Mesenchymal stem cell (in vitro differentiated cells and primary cell): ENCODE measurements at regions not wholly inside any gene's neighbourhood (a gene's known extent, or its start where the extent isn't known, plus 50 kb on each side); places are given as distances from the start of the nearest gene placed in this dataset.
A peak's percentile ranks its signal among the peaks of the same experiment; 100 is the strongest.

Experiments used
- DNase-seq: peaks from one replicate; pipeline ENCODE4 v3.0.0-alpha.2; 2013
- H2AFZ ChIP-seq: one replicate; pipeline ENCODE4 v1.6.1; 2013; ENCODE audit warnings: low read depth, mild to moderate bottlenecking, control low read depth, inconsistent platforms, low read length, moderate library complexity
- H2AK5ac ChIP-seq: 2 replicates; pipeline ENCODE4 v1.6.1; 2013; ENCODE audit warnings: low read length, moderate library complexity, mild to moderate bottlenecking, inconsistent platforms; ENCODE audit not compliant: severe bottlenecking
- H2BK120ac ChIP-seq: one replicate; pipeline ENCODE4 v1.6.1; 2013; ENCODE audit warnings: low read depth, mild to moderate bottlenecking, inconsistent platforms, low read length, moderate library complexity
- H2BK12ac ChIP-seq, 2 experiments: one replicate each; pipeline ENCODE4 v1.6.1; 2013; ENCODE audit warnings: inconsistent platforms in 2 of 2, low read length in 2 of 2, mild to moderate bottlenecking in 2 of 2, moderate library complexity in 2 of 2, control low read depth in 1 of 2
- H2BK15ac ChIP-seq: one replicate; pipeline ENCODE4 v1.6.1; 2013; ENCODE audit warnings: mild to moderate bottlenecking, low read depth, inconsistent platforms; ENCODE audit not compliant: poor library complexity, severe bottlenecking
- H2BK5ac ChIP-seq: 2 replicates; pipeline ENCODE4 v1.6.1; 2013; ENCODE audit warnings: low read depth, mild to moderate bottlenecking, low read length, control low read depth, inconsistent platforms; ENCODE audit not compliant: poor library complexity, severe bottlenecking
- H3K14ac ChIP-seq, 2 experiments: one replicate each; pipeline ENCODE4 v1.6.1; 2013; ENCODE audit warnings: inconsistent platforms in 2 of 2, low read length in 2 of 2, control low read depth in 1 of 2, mild to moderate bottlenecking in 1 of 2, moderate library complexity in 1 of 2
- H3K18ac ChIP-seq, 2 experiments: one replicate each; pipeline ENCODE4 v1.6.1; 2013; ENCODE audit warnings: inconsistent platforms in 2 of 2, low read length in 2 of 2, control low read depth in 1 of 2, low read depth in 1 of 2, mild to moderate bottlenecking in 1 of 2
- H3K23ac ChIP-seq, 2 experiments: one replicate each; pipeline ENCODE4 v1.6.1; 2013; ENCODE audit warnings: inconsistent platforms in 2 of 2, low read length in 2 of 2, mild to moderate bottlenecking in 2 of 2, moderate library complexity in 2 of 2, control low read depth in 1 of 2
- H3K27ac ChIP-seq: 2 replicates; pipeline ENCODE4 v1.5.1; 2013; ENCODE audit warnings: mild to moderate bottlenecking, moderate library complexity, low read length, control low read depth, inconsistent platforms; ENCODE audit not compliant: poor library complexity, severe bottlenecking
- H3K27me3 ChIP-seq, 2 experiments: 2 replicates each; pipeline versions ENCODE4 v1.6.1 to v1.7.0; 2013; ENCODE audit warnings: low read length in 2 of 2, mild to moderate bottlenecking in 2 of 2, moderate library complexity in 2 of 2, control low read depth in 1 of 2, inconsistent platforms in 1 of 2; ENCODE audit not compliant: control insufficient read depth in 1 of 2, insufficient read depth in 1 of 2
- H3K36me3 ChIP-seq, 2 experiments: 2 replicates each; pipeline versions ENCODE4 v1.6.1 to v1.7.0; 2013; ENCODE audit warnings: low read length in 2 of 2, control low read depth in 1 of 2, inconsistent platforms in 1 of 2, low read depth in 1 of 2, mild to moderate bottlenecking in 1 of 2; ENCODE audit not compliant: insufficient read depth in 2 of 2, control insufficient read depth in 1 of 2
- H3K4ac ChIP-seq, 2 experiments: one replicate each; pipeline ENCODE4 v1.6.1; 2013; ENCODE audit warnings: inconsistent platforms in 2 of 2, low read length in 2 of 2, mild to moderate bottlenecking in 2 of 2, moderate library complexity in 2 of 2, control low read depth in 1 of 2, low read depth in 1 of 2
- H3K4me1 ChIP-seq: 2 replicates; pipeline ENCODE4 v1.6.1; 2013; ENCODE audit warnings: low read depth, low read length, control low read depth; ENCODE audit not compliant: control insufficient read depth, insufficient read depth
- H3K4me2 ChIP-seq: 2 replicates; pipeline ENCODE4 v1.6.1; 2013; ENCODE audit warnings: low read length, mild to moderate bottlenecking, inconsistent platforms; ENCODE audit not compliant: poor library complexity, severe bottlenecking
- H3K4me3 ChIP-seq, 2 experiments: 2 replicates each; pipeline versions ENCODE4 v1.5.1 to v1.7.0; 2013; ENCODE audit warnings: low read length in 2 of 2, mild to moderate bottlenecking in 2 of 2, control low read depth in 1 of 2, low read depth in 1 of 2; ENCODE audit not compliant: insufficient read depth in 1 of 2
- H3K79me1 ChIP-seq: replicated peaks from 2 replicates; pipeline ENCODE4 v1.6.1; 2013; ENCODE audit warnings: mild to moderate bottlenecking, control low read depth, low read length, inconsistent platforms; ENCODE audit not compliant: poor library complexity, severe bottlenecking
- H3K9ac ChIP-seq: 2 replicates; pipeline ENCODE4 v1.7.0; 2013; ENCODE audit warnings: mild to moderate bottlenecking, low read length, moderate library complexity
- H3K9me3 ChIP-seq: 2 replicates; pipeline ENCODE4 v1.7.0; 2013; ENCODE audit warnings: mild to moderate bottlenecking, low read length; ENCODE audit not compliant: control insufficient read depth
- H4K8ac ChIP-seq: one replicate; pipeline ENCODE4 v1.6.1; 2013; ENCODE audit warnings: inconsistent platforms, mild to moderate bottlenecking, low read length, moderate library complexity
- H4K91ac ChIP-seq: one replicate; pipeline ENCODE4 v1.6.1; 2013; ENCODE audit warnings: mild to moderate bottlenecking, low read length, inconsistent platforms
- WGBS: methylation state at CpG from one replicate; pipeline ENCODE4 v1.1.7; 2013; ENCODE audit warnings: mixed read lengths; 5-methylcytosine and 5-hydroxymethylcytosine counted together

DNA sequence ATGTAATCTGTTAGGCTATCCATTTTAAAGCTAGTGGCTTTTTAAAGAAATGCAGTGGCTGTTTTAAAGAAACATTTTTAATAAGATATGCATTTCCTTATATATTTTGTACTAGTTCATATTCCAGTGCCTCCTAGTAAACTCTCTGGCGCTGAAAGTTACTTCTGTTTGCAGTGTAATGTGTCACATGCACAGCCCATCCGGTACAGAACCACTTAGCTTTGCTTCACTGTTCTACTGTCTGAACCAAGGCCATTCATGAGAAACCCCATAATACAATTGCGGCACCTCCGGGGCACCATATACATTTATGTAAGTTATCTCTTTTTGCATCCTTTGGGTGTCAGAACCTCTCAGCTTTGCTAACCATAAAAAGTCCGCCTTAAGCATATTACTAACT is 114.6 kb upstream of the KCTD1 start:
- Histone ChIP-seq H4K8ac (no peak overlapping the region), H3K4me1 (no peaks in the 10 kb centered on the region), H3K18ac (no peak overlapping the region), H3K27me3 (peaks cover 0 to 45% of the 10 kb centered on the region in 2 experiments), H3K4ac (no peak overlapping the region), H3K9me3 (no peaks in the 10 kb centered on the region), H3K23ac (no peak overlapping the region), H3K27ac (no peak overlapping the region), H3K79me1 (no peaks in the 10 kb centered on the region), H2BK12ac (no peak overlapping the region), H2AK5ac (no peak overlapping the region), H4K91ac (no peak overlapping the region), H3K14ac (no peak overlapping the region), H2BK5ac (no peak overlapping the region), H2BK15ac (no peak overlapping the region), H3K9ac (no peak overlapping the region), H2AFZ (no peak overlapping the region), H3K4me3 (no peak overlapping the region), H3K4me2 (no peak overlapping the region), H3K36me3 (no peaks in the 10 kb centered on the region), H2BK120ac (no peak overlapping the region)
- 92% methylated on average over 4 of the region's 5 CpGs for WGBS
- no peak for DNase-seq

DNA sequence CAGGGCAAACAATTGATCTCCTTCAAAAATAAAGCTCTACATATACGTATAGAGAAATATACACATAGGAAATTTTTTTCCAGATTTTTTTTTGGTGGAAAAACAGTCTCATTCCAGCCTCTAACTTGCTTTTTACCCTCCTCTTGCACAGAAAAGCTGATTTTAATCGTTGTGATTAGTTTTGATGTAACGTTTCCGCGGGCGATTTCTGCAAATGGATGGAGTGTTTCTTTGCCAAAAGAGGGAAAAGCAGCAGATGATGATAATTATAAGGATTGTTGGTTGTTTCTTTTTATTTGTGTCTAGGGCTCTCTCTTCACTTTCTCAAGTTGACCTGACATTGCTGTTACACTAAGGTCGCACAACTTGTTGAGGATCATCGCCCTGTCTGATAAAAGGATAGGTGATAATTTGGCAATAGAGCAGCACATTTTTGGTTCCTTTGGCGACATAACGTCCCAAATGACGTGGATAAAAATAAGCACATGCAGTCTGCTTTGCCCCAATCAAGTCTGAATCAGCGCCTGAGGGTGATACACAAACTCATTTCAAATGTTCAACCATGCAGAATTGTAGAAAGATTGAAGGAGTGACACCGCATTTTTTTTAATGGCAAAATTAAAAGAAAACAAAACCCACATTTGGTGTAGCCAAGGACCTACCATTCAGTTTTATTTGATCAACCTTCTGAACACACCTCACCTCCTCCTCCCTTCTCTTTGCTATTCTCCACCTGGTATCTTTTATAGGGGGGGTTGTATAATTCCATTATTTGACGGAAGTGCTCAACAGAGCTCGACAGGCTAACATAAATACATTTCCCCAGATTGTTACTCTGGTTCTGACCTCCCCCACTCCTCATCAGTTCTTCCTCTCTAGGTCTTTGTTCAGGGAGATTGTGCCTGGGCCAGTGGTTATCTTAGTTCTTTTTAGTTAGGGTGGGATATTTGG is 109.6 kb upstream of the KCTD1 start:
- Histone ChIP-seq H3K9ac (peak overlapping the region; percentile 83), H3K4me2 (peak overlapping the region; percentile 81), H4K91ac (no peak overlapping the region), H3K4me1 (peaks cover 3% of the 10 kb centered on the region), H3K4me3 (peak overlapping the region in 1 of 2 experiments; percentile 83), H3K9me3 (no peaks in the 10 kb centered on the region), H2BK15ac (no peak overlapping the region), H3K36me3 (no peaks in the 10 kb centered on the region), H3K79me1 (no peaks in the 10 kb centered on the region), H3K14ac (no peak overlapping the region), H2AFZ (no peak overlapping the region), H2BK120ac (no peak overlapping the region), H3K18ac (no peak overlapping the region), H3K27ac (no peak overlapping the region), H3K23ac (no peak overlapping the region), H2BK12ac (no peak overlapping the region), H3K27me3 (peaks cover 0 to 66% of the 10 kb centered on the region in 2 experiments), H3K4ac (no peak overlapping the region), H2AK5ac (no peak overlapping the region), H2BK5ac (no peak overlapping the region), H4K8ac (no peak overlapping the region)
- WGBS: 19% methylated on average over 10 of the region's 15 CpGs
- no peak for DNase-seq

DNA sequence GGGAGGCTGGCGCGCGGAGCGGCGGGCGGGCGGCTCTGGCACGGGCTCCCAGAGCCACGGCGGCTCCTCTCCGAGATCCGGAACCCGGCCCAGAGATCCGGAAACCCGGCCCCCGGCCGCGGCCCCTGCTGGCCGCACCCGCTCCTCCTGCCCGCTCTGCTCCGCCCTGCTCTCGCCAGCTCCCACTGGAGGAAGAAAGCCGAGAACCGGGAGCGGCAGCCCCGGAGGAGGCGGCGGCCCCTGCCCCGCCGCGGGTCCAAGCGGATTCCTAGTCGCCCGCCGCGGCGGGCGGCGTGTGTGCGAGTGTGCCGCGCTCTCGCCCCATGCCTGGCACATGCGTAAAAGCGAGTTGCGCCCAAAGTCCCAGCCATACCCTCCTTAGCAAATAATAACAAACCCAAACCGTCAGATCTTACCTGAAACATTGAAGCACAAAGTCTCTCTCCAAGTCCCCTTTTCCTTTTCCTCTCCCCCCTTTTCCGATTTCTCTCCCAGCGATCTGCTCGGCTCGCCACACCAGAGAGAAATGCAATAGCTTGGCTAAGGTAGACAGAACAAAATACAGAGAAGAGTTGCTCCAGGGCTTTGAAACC is 108.7 kb upstream of the KCTD1 start:
- Histone ChIP-seq H2BK15ac (no peak overlapping the region), H3K23ac (no peak overlapping the region), H3K14ac (no peak overlapping the region), H3K27me3 (peaks cover 0 to 65% of the 10 kb centered on the region in 2 experiments), H3K4ac (no peak overlapping the region), H3K27ac (peak overlapping the region; percentile 23), H2AK5ac (no peak overlapping the region), H3K79me1 (no peaks in the 10 kb centered on the region), H3K18ac (no peak overlapping the region), H4K8ac (no peak overlapping the region), H3K9me3 (no peaks in the 10 kb centered on the region), H3K4me2 (peak overlapping the region; percentile 81), H3K9ac (peak overlapping the region; percentile 83), H3K4me3 (peak overlapping the region; percentile 68 to 83), H4K91ac (no peak overlapping the region), H2BK5ac (no peak overlapping the region), H2BK120ac (peak overlapping the region; percentile 42), H3K4me1 (peaks cover 3% of the 10 kb centered on the region), H2BK12ac (no peak overlapping the region), H3K36me3 (no peaks in the 10 kb centered on the region), H2AFZ (no peak overlapping the region)
- under 1% methylated on average over 39 of the region's 52 CpGs for WGBS
- peak; percentile 67 for DNase-seq

DNA sequence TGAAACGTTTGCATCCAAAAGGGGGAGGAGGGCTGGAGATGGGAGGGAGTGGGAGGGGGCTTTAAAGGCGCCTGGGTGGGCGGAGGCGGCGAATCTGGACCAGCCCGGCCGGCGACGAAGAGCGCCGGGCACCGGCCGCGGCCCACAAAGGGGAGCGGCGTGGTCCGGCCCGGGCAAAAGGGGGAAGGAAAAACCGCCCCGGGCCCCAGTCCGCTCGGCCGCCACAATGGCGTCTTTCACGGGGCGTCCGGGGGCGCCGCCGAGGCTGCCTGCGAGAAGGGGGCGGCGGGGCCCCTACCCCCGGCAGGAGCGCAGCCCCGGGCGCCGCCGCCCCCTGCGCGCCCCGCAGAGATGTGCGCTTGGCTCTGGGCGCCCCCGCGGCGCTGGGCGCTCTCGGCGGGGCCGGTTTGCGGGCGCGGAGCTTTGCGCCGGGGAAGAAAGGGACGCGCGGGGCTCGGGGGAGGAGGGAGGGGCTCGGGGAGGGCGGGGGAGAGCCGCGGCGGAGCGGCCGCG is 108.1 kb upstream of the KCTD1 start:
- Histone ChIP-seq H3K36me3 (no peaks in the 10 kb centered on the region), H2BK15ac (peak overlapping the region; percentile 78)
- 1% methylated on average over 23 of the region's 68 CpGs for WGBS

More for the DNA sequence above, 108.1 kb upstream of the KCTD1 start:
- DNase-seq: no peak
- Histone ChIP-seq H3K4me2 (peak overlapping the region; percentile 88), H4K91ac (no peak overlapping the region), H3K18ac (no peak overlapping the region), H3K27ac (no peak overlapping the region), H2AK5ac (no peak overlapping the region), H4K8ac (no peak overlapping the region), H3K9me3 (no peaks in the 10 kb centered on the region), H2BK12ac (no peak overlapping the region), H3K23ac (no peak overlapping the region), H3K4ac (no peak overlapping the region), H3K27me3 (peaks cover 0 to 67% of the 10 kb centered on the region in 2 experiments), H3K4me3 (peak overlapping the region; percentile 64 to 68), H3K9ac (peak overlapping the region; percentile 35), H3K79me1 (no peaks in the 10 kb centered on the region), H2BK120ac (peak overlapping the region; percentile 42), H3K4me1 (peaks cover 3% of the 10 kb centered on the region), H2BK5ac (no peak overlapping the region), H3K14ac (no peak overlapping the region), H2AFZ (no peak overlapping the region)
